T-helper 2 cell treated with Interferon-gamma antibody and Interleukin-4, amounts not matched to agents 5 μg/mL and 100 μg/mL, for 36 hours (primary cell): ENCODE measurements at regions not wholly inside any gene's neighbourhood (a gene's known extent, or its start where the extent isn't known, plus 50 kb on each side); places are given as distances from the start of the nearest gene placed in this dataset.

Experiments used
- DNase-seq: peaks from one replicate; pipeline ENCODE4 v3.0.0; 2021; ENCODE audit warnings: low spot score
- H3K27ac Mint-ChIP-seq: one replicate; pipeline ENCODE4 v1.8.0; 2021; ENCODE audit warnings: mild to moderate bottlenecking, mixed read lengths
- H3K27me3 Mint-ChIP-seq: one replicate; pipeline ENCODE4 v1.8.0; 2021; ENCODE audit warnings: low read depth, mixed read lengths
- H3K36me3 Mint-ChIP-seq: one replicate; pipeline ENCODE4 v1.8.0; 2021; ENCODE audit warnings: low read depth, mixed read lengths
- H3K4me1 Mint-ChIP-seq: one replicate; pipeline ENCODE4 v1.8.0; 2021; ENCODE audit warnings: low read depth, mixed read lengths
- H3K4me3 Mint-ChIP-seq: one replicate; pipeline ENCODE4 v1.8.0; 2022; ENCODE audit warnings: mild to moderate bottlenecking, moderate library complexity, mixed read lengths
- H3K9me3 Mint-ChIP-seq: one replicate; pipeline ENCODE4 v1.8.0; 2021; ENCODE audit warnings: mixed read lengths

- Mint-ChIP-seq H3K27ac (no peak overlapping the region), H3K9me3 (peaks cover 25% of the 10 kb centered on the region), H3K4me1 (no peaks in the 10 kb centered on the region), H3K36me3 (no peaks in the 10 kb centered on the region), H3K4me3 (no peak overlapping the region), H3K27me3 (no peaks in the 10 kb centered on the region)
- no peak for DNase-seq
Measured at GRCh38 chr13:82438320-82438719, 1444.0 kb downstream of the SLITRK1 start.

- no peak overlapping the region for H3K27ac Mint-ChIP-seq
- peaks cover 32% of the 10 kb centered on the region for H3K9me3 Mint-ChIP-seq
- no peaks in the 10 kb centered on the region for H3K27me3 Mint-ChIP-seq
- no peaks in the 10 kb centered on the region for H3K36me3 Mint-ChIP-seq
- no peak overlapping the region for H3K4me3 Mint-ChIP-seq
- DNase-seq = no peak
- H3K4me1 Mint-ChIP-seq = no peaks in the 10 kb centered on the region
Measured at GRCh38 chr13:82436099-82436585, 1446.1 kb downstream of the SLITRK1 start.

GRCh38 chr13:82432949-82433348 is 1449.3 kb downstream of the SLITRK1 start:
- Mint-ChIP-seq H3K27me3 (no peaks in the 10 kb centered on the region), H3K9me3 (peaks cover 26% of the 10 kb centered on the region), H3K4me3 (no peak overlapping the region), H3K4me1 (no peaks in the 10 kb centered on the region), H3K36me3 (no peaks in the 10 kb centered on the region), H3K27ac (no peak overlapping the region)
- DNase-seq = no peak

- H3K27me3 Mint-ChIP-seq = no peaks in the 10 kb centered on the region
- DNase-seq = no peak
- no peak overlapping the region for H3K27ac Mint-ChIP-seq
- no peak overlapping the region for H3K4me3 Mint-ChIP-seq
- H3K4me1 Mint-ChIP-seq = no peaks in the 10 kb centered on the region
- no peaks in the 10 kb centered on the region for H3K36me3 Mint-ChIP-seq
- H3K9me3 Mint-ChIP-seq = peaks cover 37% of the 10 kb centered on the region
Measured at GRCh38 chr13:82412749-82413148, 1469.5 kb downstream of the SLITRK1 start.

- no peak for DNase-seq
- Mint-ChIP-seq H3K36me3 (no peaks in the 10 kb centered on the region), H3K27me3 (no peaks in the 10 kb centered on the region), H3K9me3 (peaks cover 51% of the 10 kb centered on the region), H3K4me1 (no peaks in the 10 kb centered on the region), H3K4me3 (no peak overlapping the region), H3K27ac (no peak overlapping the region)
Measured at GRCh38 chr13:82407321-82407720, 1475.0 kb downstream of the SLITRK1 start.

- H3K27ac Mint-ChIP-seq = no peak overlapping the region
- no peaks in the 10 kb centered on the region for H3K36me3 Mint-ChIP-seq
- DNase-seq = no peak
- H3K4me3 Mint-ChIP-seq = no peak overlapping the region
- no peaks in the 10 kb centered on the region for H3K27me3 Mint-ChIP-seq
- peaks cover 28% of the 10 kb centered on the region for H3K9me3 Mint-ChIP-seq
- H3K4me1 Mint-ChIP-seq = no peaks in the 10 kb centered on the region
Measured at GRCh38 chr13:82374719-82375118, 1507.6 kb downstream of the SLITRK1 start.

- Mint-ChIP-seq H3K9me3 (peaks cover 34% of the 10 kb centered on the region), H3K4me1 (no peaks in the 10 kb centered on the region), H3K36me3 (no peaks in the 10 kb centered on the region), H3K27ac (no peak overlapping the region), H3K4me3 (no peak overlapping the region), H3K27me3 (no peaks in the 10 kb centered on the region)
- no peak for DNase-seq
Measured at GRCh38 chr13:82370316-82370715, 1512.0 kb downstream of the SLITRK1 start.

GRCh38 chr13:82364525-82364924 is 1517.7 kb downstream of the SLITRK1 start:
- Mint-ChIP-seq H3K9me3 (peaks cover 18% of the 10 kb centered on the region), H3K27me3 (no peaks in the 10 kb centered on the region), H3K36me3 (no peaks in the 10 kb centered on the region), H3K4me1 (no peaks in the 10 kb centered on the region), H3K4me3 (no peak overlapping the region), H3K27ac (no peak overlapping the region)
- no peak for DNase-seq

- Mint-ChIP-seq H3K9me3 (peaks cover 42% of the 10 kb centered on the region), H3K27ac (no peak overlapping the region), H3K4me1 (no peaks in the 10 kb centered on the region), H3K4me3 (no peak overlapping the region), H3K27me3 (no peaks in the 10 kb centered on the region), H3K36me3 (no peaks in the 10 kb centered on the region)
- DNase-seq = no peak
Measured at GRCh38 chr13:82358284-82358683, 1524.0 kb downstream of the SLITRK1 start.

GRCh38 chr13:82356667-82357410 is 1525.4 kb downstream of the SLITRK1 start:
- Mint-ChIP-seq H3K4me1 (no peaks in the 10 kb centered on the region), H3K4me3 (no peak overlapping the region), H3K27me3 (no peaks in the 10 kb centered on the region), H3K36me3 (no peaks in the 10 kb centered on the region), H3K9me3 (peaks cover 50% of the 10 kb centered on the region), H3K27ac (no peak overlapping the region)
- no peak for DNase-seq

- Mint-ChIP-seq H3K36me3 (no peaks in the 10 kb centered on the region), H3K27me3 (no peaks in the 10 kb centered on the region), H3K4me1 (no peaks in the 10 kb centered on the region), H3K27ac (no peak overlapping the region), H3K9me3 (peaks cover 15% of the 10 kb centered on the region), H3K4me3 (no peak overlapping the region)
- DNase-seq = no peak
Measured at GRCh38 chr13:82344867-82345266, 1537.4 kb downstream of the SLITRK1 start.

GRCh38 chr13:82341116-82341515 is 1541.2 kb downstream of the SLITRK1 start:
- no peak for DNase-seq
- peaks cover 25% of the 10 kb centered on the region for H3K9me3 Mint-ChIP-seq
- no peak overlapping the region for H3K4me3 Mint-ChIP-seq
- H3K36me3 Mint-ChIP-seq = no peaks in the 10 kb centered on the region
- H3K27me3 Mint-ChIP-seq = no peaks in the 10 kb centered on the region
- no peak overlapping the region for H3K27ac Mint-ChIP-seq
- no peaks in the 10 kb centered on the region for H3K4me1 Mint-ChIP-seq

- H3K4me3 Mint-ChIP-seq = no peak overlapping the region
- no peaks in the 10 kb centered on the region for H3K4me1 Mint-ChIP-seq
- no peaks in the 10 kb centered on the region for H3K27me3 Mint-ChIP-seq
- no peaks in the 10 kb centered on the region for H3K36me3 Mint-ChIP-seq
- H3K9me3 Mint-ChIP-seq = peaks cover 20% of the 10 kb centered on the region
- H3K27ac Mint-ChIP-seq = no peak overlapping the region
- no peak for DNase-seq
Measured at GRCh38 chr13:82330499-82330898, 1551.8 kb downstream of the SLITRK1 start.

GRCh38 chr13:82323101-82323500 is 1559.2 kb downstream of the SLITRK1 start:
- no peak overlapping the region for H3K27ac Mint-ChIP-seq
- H3K9me3 Mint-ChIP-seq = peaks cover 34% of the 10 kb centered on the region
- no peak for DNase-seq
- H3K36me3 Mint-ChIP-seq = no peaks in the 10 kb centered on the region
- H3K4me1 Mint-ChIP-seq = no peaks in the 10 kb centered on the region
- H3K27me3 Mint-ChIP-seq = no peaks in the 10 kb centered on the region
- H3K4me3 Mint-ChIP-seq = no peak overlapping the region

- no peak overlapping the region for H3K4me3 Mint-ChIP-seq
- H3K36me3 Mint-ChIP-seq = no peaks in the 10 kb centered on the region
- no peaks in the 10 kb centered on the region for H3K27me3 Mint-ChIP-seq
- peaks cover 33% of the 10 kb centered on the region for H3K9me3 Mint-ChIP-seq
- H3K27ac Mint-ChIP-seq = no peak overlapping the region
- H3K4me1 Mint-ChIP-seq = no peaks in the 10 kb centered on the region
- DNase-seq = no peak
Measured at GRCh38 chr13:82305588-82305987, 1576.7 kb downstream of the SLITRK1 start.
